HG02763 (cell line): ENCODE measurements at regions not wholly inside any gene's neighbourhood (a gene's known extent, or its start where the extent isn't known, plus 50 kb on each side); places are given as distances from the start of the nearest gene placed in this dataset.

Experiments
- ATAC-seq: cut with Tn5 transposase; IDR thresholded peaks from one replicate; pipeline ENCODE4 v1.9.1; 2021; ENCODE audit warnings: mild to moderate bottlenecking, moderate library complexity; ENCODE audit not compliant: unreplicated experiment

- ATAC-seq: no peak
Measured at GRCh38 chr4:100569196-100569595, 51.4 kb upstream of the EMCN start.
